ENCODE measurements at regions not wholly inside any gene's neighbourhood (a gene's known extent, or its start where the extent isn't known, plus 50 kb on each side); places are given as distances from the start of the nearest gene placed in this dataset.

GRCh38 chr14:29078810-29079522, 312.4 kb downstream of the FOXG1 start:
- H3K36me3 Mint-ChIP-seq: no peaks in the 10 kb centered on the region
- no peak for DNase-seq (ENCODE audit: extremely low spot score, unreplicated experiment)
- H3K27ac Mint-ChIP-seq: no peak overlapping the region
- H3K4me1 Mint-ChIP-seq (ENCODE audit: unreplicated experiment): no peaks in the 10 kb centered on the region
- H3K9me3 Mint-ChIP-seq: no peaks in the 10 kb centered on the region
- H3K27me3 Mint-ChIP-seq: no peaks in the 10 kb centered on the region
- TF ChIP-seq CTCF (conservative IDR thresholded peaks at IDR 0.05): no peak
- no peak overlapping the region for H3K4me3 Mint-ChIP-seq

GRCh38 chr14:29085546-29085945, 319.0 kb downstream of the FOXG1 start:
- H3K4me1 Mint-ChIP-seq (ENCODE audit: unreplicated experiment): peaks cover 4% of the 10 kb centered on the region
- peak; percentile 59 for TF ChIP-seq CTCF (conservative IDR thresholded peaks at IDR 0.05)
- H3K4me3 Mint-ChIP-seq: no peak overlapping the region
- no peak for DNase-seq (ENCODE audit: extremely low spot score, unreplicated experiment)
- H3K27me3 Mint-ChIP-seq: peaks cover 4% of the 10 kb centered on the region
- no peak overlapping the region for H3K27ac Mint-ChIP-seq
- H3K9me3 Mint-ChIP-seq: no peaks in the 10 kb centered on the region
- no peaks in the 10 kb centered on the region for H3K36me3 Mint-ChIP-seq

- Mint-ChIP-seq H3K9me3 (no peaks in the 10 kb centered on the region), H3K27ac (no peak overlapping the region), H3K36me3 (no peaks in the 10 kb centered on the region), H3K27me3 (no peaks in the 10 kb centered on the region), H3K4me1 (ENCODE audit: unreplicated experiment) (peaks cover 7% of the 10 kb centered on the region), H3K4me3 (no peak overlapping the region)
- DNase-seq (ENCODE audit: extremely low spot score, unreplicated experiment): no peak
- TF ChIP-seq CTCF (conservative IDR thresholded peaks at IDR 0.05): no peak
These were observed 323.3 kb downstream of the FOXG1 start for GRCh38 chr14:29089849-29090248.

- DNase-seq (ENCODE audit: extremely low spot score, unreplicated experiment): no peak
- TF ChIP-seq CTCF (conservative IDR thresholded peaks at IDR 0.05): no peak
- H3K4me1 Mint-ChIP-seq (ENCODE audit: unreplicated experiment): peaks cover 7% of the 10 kb centered on the region
- H3K27ac Mint-ChIP-seq: no peak overlapping the region
- H3K36me3 Mint-ChIP-seq: no peaks in the 10 kb centered on the region
- no peaks in the 10 kb centered on the region for H3K27me3 Mint-ChIP-seq
- H3K9me3 Mint-ChIP-seq: no peaks in the 10 kb centered on the region
- no peak overlapping the region for H3K4me3 Mint-ChIP-seq
These were observed 325.5 kb downstream of the FOXG1 start for GRCh38 chr14:29092121-29092520.

GRCh38 chr14:29097476-29097875, 330.9 kb downstream of the FOXG1 start:
- H3K27me3 Mint-ChIP-seq: no peaks in the 10 kb centered on the region
- no peaks in the 10 kb centered on the region for H3K9me3 Mint-ChIP-seq
- no peak for TF ChIP-seq CTCF (conservative IDR thresholded peaks at IDR 0.05)
- DNase-seq (ENCODE audit: extremely low spot score, unreplicated experiment): no peak
- H3K36me3 Mint-ChIP-seq: no peaks in the 10 kb centered on the region
- no peaks in the 10 kb centered on the region for H3K4me1 Mint-ChIP-seq (ENCODE audit: unreplicated experiment)
- no peak overlapping the region for H3K4me3 Mint-ChIP-seq
- H3K27ac Mint-ChIP-seq: no peak overlapping the region
